ENCODE measurements at regions not wholly inside any gene's neighbourhood (a gene's known extent, or its start where the extent isn't known, plus 50 kb on each side); places are given as distances from the start of the nearest gene placed in this dataset.

GRCh38 chr13:64471916-64472315, 2758.2 kb downstream of the PCDH9 start:
- no peak for DNase-seq

- no peak for DNase-seq
Observed at GRCh38 chr13:64470751-64471150, 2759.4 kb downstream of the PCDH9 start.

- no peak for DNase-seq
Observed at GRCh38 chr13:64459778-64460177, 2770.4 kb downstream of the PCDH9 start.

GRCh38 chr13:64457976-64458375, 2772.2 kb downstream of the PCDH9 start:
- no peak for DNase-seq

- DNase-seq = no peak
Observed at GRCh38 chr13:64455124-64455523, 2775.0 kb downstream of the PCDH9 start.

GRCh38 chr13:64453831-64454230, 2776.3 kb downstream of the PCDH9 start:
- DNase-seq = no peak

- DNase-seq = no peak
Observed at GRCh38 chr13:64446372-64446771, 2783.8 kb downstream of the PCDH9 start.

- DNase-seq = no peak
Observed at GRCh38 chr13:64441740-64442139, 2788.4 kb downstream of the PCDH9 start.

- no peak for DNase-seq
Observed at GRCh38 chr13:64438084-64438483, 2792.1 kb downstream of the PCDH9 start.

- no peak for DNase-seq
Observed at GRCh38 chr13:64429691-64430090, 2800.4 kb downstream of the PCDH9 start.

GRCh38 chr13:64428196-64428595, 2801.9 kb downstream of the PCDH9 start:
- DNase-seq = no peak

GRCh38 chr13:64423467-64423866, 2806.7 kb downstream of the PCDH9 start:
- DNase-seq = no peak

GRCh38 chr13:64420181-64420580, 2810.0 kb downstream of the PCDH9 start:
- no peak for DNase-seq

- DNase-seq = no peak
Observed at GRCh38 chr13:64417581-64417980, 2812.6 kb downstream of the PCDH9 start.

- no peak for DNase-seq
Observed at GRCh38 chr13:64414381-64414780, 2815.8 kb downstream of the PCDH9 start.

- DNase-seq = no peak
Observed at GRCh38 chr13:64413529-64413928, 2816.6 kb downstream of the PCDH9 start.

- DNase-seq = no peak
Observed at GRCh38 chr13:64410276-64411053, 2819.7 kb downstream of the PCDH9 start.

GRCh38 chr13:64397701-64398100, 2832.4 kb downstream of the PCDH9 start:
- no peak for DNase-seq

GRCh38 chr13:64377606-64378005, 2852.5 kb downstream of the PCDH9 start:
- DNase-seq = no peak

- DNase-seq = no peak
Observed at GRCh38 chr13:64371461-64371860, 2858.7 kb downstream of the PCDH9 start.

GRCh38 chr13:64371045-64371444, 2859.1 kb downstream of the PCDH9 start:
- no peak for DNase-seq

- DNase-seq = no peak
Observed at GRCh38 chr13:64369121-64369520, 2861.0 kb downstream of the PCDH9 start.

- DNase-seq = no peak
Observed at GRCh38 chr13:64362564-64362963, 2867.6 kb downstream of the PCDH9 start.

GRCh38 chr13:64347664-64348063, 2882.5 kb downstream of the PCDH9 start:
- no peak for DNase-seq
